ENCODE measurements at regions not wholly inside any gene's neighbourhood (a gene's known extent, or its start where the extent isn't known, plus 50 kb on each side); places are given as distances from the start of the nearest gene placed in this dataset.
"Not testable (repeated sequence)": the region's sequence is repeated elsewhere in the genome, so short reads cannot be mapped to it uniquely, and the experiment has no call there.

- BruUV-seq (replicated peaks), result no TSS peak
These were observed 1109.3 kb downstream of the PLA2G4A start for GRCh38 chr1:187938092-187938491.

GRCh38 chr1:187942986-187943385, 1114.2 kb downstream of the PLA2G4A start:
- no TSS peak for BruUV-seq (replicated peaks)
- Histone ChIP-seq H3K36me3 (ENCODE audit: insufficient read depth, low read length) (no peaks in the 10 kb centered on the region), H3K4me1 (ENCODE audit: insufficient read depth, low read length, poor library complexity, severe bottlenecking) (no peaks in the 10 kb centered on the region), H3K9me3 (ENCODE audit: low read length) (no peaks in the 10 kb centered on the region), H2AFZ (ENCODE audit: low read length) (no peak overlapping the region), H3K27ac (ENCODE audit: low read depth, low read length, poor library complexity, severe bottlenecking) (no peak overlapping the region), H3K9me2 (ENCODE audit: insufficient read depth, low read length) (no peaks in the 10 kb centered on the region; the same call in 1 of the 2 replicates), H4K20me1 (ENCODE audit: insufficient read depth, low read length) (no peaks in the 10 kb centered on the region), H3K79me2 (ENCODE audit: insufficient read depth, low read depth, low read length) (no peaks in the 10 kb centered on the region), H3K4me3 (ENCODE audit: low read depth, low read length, poor library complexity, severe bottlenecking) (no peak overlapping the region), H3K4me2 (ENCODE audit: low read length) (no peak overlapping the region)
- intact Hi-C loops (cut with micrococcal nuclease; ENCODE audit: unreplicated experiment), result no loop called here
- TF ChIP-seq EZH2phosphoT487 (IDR thresholded peaks at IDR 0.05; ENCODE audit: borderline replicate concordance, low read depth, low read length) (no peak), CTCF (conservative IDR thresholded peaks at IDR 0.05; ENCODE audit: low read length) (no peak)
- CTCF ChIA-PET (ENCODE audit: unreplicated experiment), result no interaction called here
- no peak for DNase-seq (ENCODE audit: low spot score)
- POLR2A ChIA-PET, result interaction anchor here (0.6 to 0.9 kb wide), 2 partner anchors 15 to 322 kb away, joined by 3 to 5 read pairs; no protein-coding TSS in a partner anchor

More at GRCh38 chr1:187938092-187938491, 1109.3 kb downstream of the PLA2G4A start:
- H4K20me1 ChIP-seq (ENCODE audit: insufficient read depth, low read length), result no peaks in the 10 kb centered on the region
- CTCF ChIA-PET (ENCODE audit: unreplicated experiment), result no interaction called here
- no peak for DNase-seq (ENCODE audit: low spot score)
- H3K4me1 ChIP-seq (ENCODE audit: insufficient read depth, low read length, poor library complexity, severe bottlenecking), result no peaks in the 10 kb centered on the region
- TF ChIP-seq EZH2phosphoT487 (IDR thresholded peaks at IDR 0.05; ENCODE audit: borderline replicate concordance, low read depth, low read length) (no peak), CTCF (conservative IDR thresholded peaks at IDR 0.05; ENCODE audit: low read length) (no peak)
- H3K4me3 ChIP-seq (ENCODE audit: low read depth, low read length, poor library complexity, severe bottlenecking), result no peak overlapping the region
- no peaks in the 10 kb centered on the region for H3K36me3 ChIP-seq (ENCODE audit: insufficient read depth, low read length)
- no peaks in the 10 kb centered on the region for H3K9me3 ChIP-seq (ENCODE audit: low read length)
- no peak overlapping the region for H3K27ac ChIP-seq (ENCODE audit: low read depth, low read length, poor library complexity, severe bottlenecking)
- no peaks in the 10 kb centered on the region; the same call in 1 of the 2 replicates for H3K9me2 ChIP-seq (ENCODE audit: insufficient read depth, low read length)
- H3K79me2 ChIP-seq (ENCODE audit: insufficient read depth, low read depth, low read length), result no peaks in the 10 kb centered on the region
- no peak overlapping the region for H2AFZ ChIP-seq (ENCODE audit: low read length)
- POLR2A ChIA-PET, result interaction anchor here (0.6 to 1.1 kb wide), 3 partner anchors 14 to 1975 kb away, joined by 3 to 5 read pairs (median 3); no protein-coding TSS in a partner anchor
- H3K4me2 ChIP-seq (ENCODE audit: low read length), result no peak overlapping the region
- intact Hi-C loops (cut with micrococcal nuclease; ENCODE audit: unreplicated experiment), result no loop called here

GRCh38 chr1:187943606-187944403, 1115.1 kb downstream of the PLA2G4A start:
- TF ChIP-seq CTCF (conservative IDR thresholded peaks at IDR 0.05; ENCODE audit: low read length), result no peak
- no peak for TF ChIP-seq EZH2phosphoT487 (IDR thresholded peaks at IDR 0.05; ENCODE audit: borderline replicate concordance, low read depth, low read length)
- intact Hi-C loops (cut with micrococcal nuclease; ENCODE audit: unreplicated experiment), result no loop called here
- Histone ChIP-seq H2AFZ (ENCODE audit: low read length) (no peak overlapping the region), H3K4me3 (ENCODE audit: low read depth, low read length, poor library complexity, severe bottlenecking) (no peak overlapping the region), H3K9me3 (ENCODE audit: low read length) (no peaks in the 10 kb centered on the region), H3K9me2 (ENCODE audit: insufficient read depth, low read length) (no peaks in the 10 kb centered on the region; the same call in 1 of the 2 replicates), H4K20me1 (ENCODE audit: insufficient read depth, low read length) (no peaks in the 10 kb centered on the region), H3K36me3 (ENCODE audit: insufficient read depth, low read length) (no peaks in the 10 kb centered on the region), H3K4me1 (ENCODE audit: insufficient read depth, low read length, poor library complexity, severe bottlenecking) (no peaks in the 10 kb centered on the region), H3K27ac (ENCODE audit: low read depth, low read length, poor library complexity, severe bottlenecking) (no peak overlapping the region), H3K79me2 (ENCODE audit: insufficient read depth, low read depth, low read length) (no peaks in the 10 kb centered on the region), H3K4me2 (ENCODE audit: low read length) (no peak overlapping the region)
- POLR2A ChIA-PET, result interaction anchor here (0.6 to 0.9 kb wide), 2 partner anchors 15 to 323 kb away, joined by 3 to 5 read pairs; no protein-coding TSS in a partner anchor
- DNase-seq (ENCODE audit: low spot score), result no peak
- CTCF ChIA-PET (ENCODE audit: unreplicated experiment), result no interaction called here
- BruUV-seq (replicated peaks), result no TSS peak

GRCh38 chr1:187946661-187947060, 1117.9 kb downstream of the PLA2G4A start:
- H3K9me2 ChIP-seq (ENCODE audit: insufficient read depth, low read length); DNase-seq (ENCODE audit: low spot score); H4K20me1 ChIP-seq (ENCODE audit: insufficient read depth, low read length); H3K4me3 ChIP-seq (ENCODE audit: low read depth, low read length, poor library complexity, severe bottlenecking); BruUV-seq (replicated peaks); H3K4me2 ChIP-seq (ENCODE audit: low read length); intact Hi-C loops (cut with micrococcal nuclease; ENCODE audit: unreplicated experiment); POLR2A ChIA-PET; H3K9me3 ChIP-seq (ENCODE audit: low read length); H3K36me3 ChIP-seq (ENCODE audit: insufficient read depth, low read length); H2AFZ ChIP-seq (ENCODE audit: low read length); H3K79me2 ChIP-seq (ENCODE audit: insufficient read depth, low read depth, low read length); CTCF ChIA-PET (ENCODE audit: unreplicated experiment); H3K27ac ChIP-seq (ENCODE audit: low read depth, low read length, poor library complexity, severe bottlenecking); H3K4me1 ChIP-seq (ENCODE audit: insufficient read depth, low read length, poor library complexity, severe bottlenecking): not testable (repeated sequence)

Measured in OCI-LY7 (cell line).